Keratinocyte (primary cell): ENCODE measurements at regions not wholly inside any gene's neighbourhood (a gene's known extent, or its start where the extent isn't known, plus 50 kb on each side); places are given as distances from the start of the nearest gene placed in this dataset.

Source experiments
- DNase-seq: peaks from one replicate; pipeline ENCODE4 v3.0.0-alpha.2; 2011; ENCODE audit warnings: low read depth, missing footprints, low spot score
- FAIRE-seq: peaks from 2 replicates; lab custom pipeline; 2011; peaks lifted over from hg19 to GRCh38; lab: Jason Lieb, UNC
- H2AFZ ChIP-seq: 2 replicates; pipeline ENCODE4 v1.6.0; 2012; ENCODE audit warnings: low read length, control low read depth, inconsistent platforms; ENCODE audit not compliant: control insufficient read depth
- H3K27ac ChIP-seq: 2 replicates; pipeline ENCODE4 v1.5.1; 2011; ENCODE audit warnings: low read length; ENCODE audit not compliant: control insufficient read depth, insufficient read depth
- H3K27me3 ChIP-seq: 3 replicates; pipeline ENCODE4 v1.6.0; 2011; ENCODE audit warnings: low read length; ENCODE audit not compliant: control insufficient read depth, insufficient read depth; ENCODE audit errors: extremely low read depth
- H3K36me3 ChIP-seq, 2 experiments: 2 replicates in 1 of 2; 3 replicates in 1 of 2; pipeline ENCODE4 v1.5.1; 2011; ENCODE audit warnings: low read length in 2 of 2, mild to moderate bottlenecking in 1 of 2; ENCODE audit not compliant: control insufficient read depth in 2 of 2, insufficient read depth in 2 of 2; ENCODE audit errors: extremely low read depth in 1 of 2
- H3K4me1 ChIP-seq: 3 replicates; pipeline ENCODE4 v1.5.1; 2011; ENCODE audit warnings: low read length; ENCODE audit not compliant: control insufficient read depth, insufficient read depth; ENCODE audit errors: extremely low read depth
- H3K4me2 ChIP-seq: 3 replicates; pipeline ENCODE4 v1.6.0; 2011; ENCODE audit warnings: low read depth, low read length; ENCODE audit not compliant: control insufficient read depth, insufficient read depth; ENCODE audit errors: extremely low read depth
- H3K4me3 ChIP-seq, 3 experiments: fragments of 200-600 bp in 1 of 3; sonication (generic) in 1 of 3; 2 replicates in 2 of 3; 3 replicates in 1 of 3; pipeline ENCODE4 v1.5.1; 2011 to 2016; ENCODE audit warnings: low read length in 3 of 3, mild to moderate bottlenecking in 3 of 3, control low read depth in 2 of 3, inconsistent platforms in 1 of 3, low read depth in 1 of 3, mixed read lengths in 1 of 3, mixed run types in 1 of 3, moderate library complexity in 1 of 3; ENCODE audit not compliant: control insufficient read depth in 2 of 3, insufficient read depth in 2 of 3; ENCODE audit errors: extremely low read depth in 1 of 3
- H3K79me2 ChIP-seq: 2 replicates; pipeline ENCODE4 v1.6.0; 2012; ENCODE audit warnings: low read length; ENCODE audit not compliant: control insufficient read depth, insufficient read depth
- H3K9ac ChIP-seq: 3 replicates; pipeline ENCODE4 v1.6.0; 2011; ENCODE audit warnings: low read length; ENCODE audit not compliant: control insufficient read depth, insufficient read depth; ENCODE audit errors: extremely low read depth
- H3K9me1 ChIP-seq: 3 replicates; pipeline ENCODE4 v1.6.0; 2011; ENCODE audit warnings: low read length; ENCODE audit not compliant: control insufficient read depth, insufficient read depth; ENCODE audit errors: extremely low read depth
- H3K9me3 ChIP-seq: 2 replicates; pipeline ENCODE4 v1.5.1; 2012; ENCODE audit warnings: low read depth, low read length; ENCODE audit not compliant: control insufficient read depth
- H4K20me1 ChIP-seq: 3 replicates; pipeline ENCODE4 v1.6.0; 2011; ENCODE audit warnings: low read length; ENCODE audit not compliant: control insufficient read depth, insufficient read depth; ENCODE audit errors: extremely low read depth
- EZH2 ChIP-seq: IDR thresholded peaks from one replicate; pipeline ENCODE4 v1.6.1; 2012; ENCODE audit warnings: inconsistent platforms, mild to moderate bottlenecking, low read length, moderate library complexity
- dilution Hi-C: fragments of 300-500 bp; cut with MboI; formaldehyde crosslinking; loops from one replicate; pipeline ENCODE4 v1.7.0; 2020; ENCODE audit warnings: low sequenced_read_pairs; ENCODE audit not compliant: extremely low pct_ligation_motif_present
- TF ChIP-seq, protein P1 (sequence below), 3 experiments: IDR thresholded peaks in 1 of 3; conservative IDR thresholded peaks in 1 of 3; optimal IDR thresholded peaks in 1 of 3; 2 replicates in 2 of 3; 3 replicates in 1 of 3; pipeline versions ENCODE3 to v1.5.1; 2011; ENCODE audit warnings: low read length in 3 of 3, mild to moderate bottlenecking in 3 of 3, moderate library complexity in 2 of 3, control low read depth in 1 of 3, inconsistent platforms in 1 of 3; ENCODE audit not compliant: insufficient read depth in 2 of 3; ENCODE audit errors: extremely low read depth in 1 of 3

DNA sequence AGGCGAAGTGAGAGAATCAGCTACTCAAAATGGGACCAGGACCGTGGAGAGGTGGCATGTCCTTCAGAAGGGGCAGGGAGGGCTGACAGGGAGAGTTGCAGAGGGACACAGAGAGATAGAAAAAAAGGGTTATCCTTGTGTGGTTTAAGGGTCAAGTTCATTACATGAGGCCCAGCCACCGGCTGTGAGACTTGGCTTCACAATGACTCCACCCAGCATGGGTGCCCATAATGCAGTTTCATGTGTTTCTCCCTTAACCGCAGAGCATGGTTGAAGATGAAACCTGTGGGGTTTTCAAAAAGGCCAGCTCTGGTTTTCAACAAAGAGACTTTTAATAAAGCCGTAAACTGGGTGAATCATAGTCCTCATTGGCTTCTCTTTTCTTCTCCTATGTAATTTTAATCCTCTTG, 164.6 kb downstream of the KLF5 start:
- Histone ChIP-seq H3K79me2 (no peaks in the 10 kb centered on the region), H2AFZ (no peak overlapping the region), H3K4me2 (no peak overlapping the region), H3K36me3 (no peaks in the 10 kb centered on the region), H3K4me3 (no peak overlapping the region), H3K27ac (no peak overlapping the region), H4K20me1 (no peaks in the 10 kb centered on the region), H3K9ac (no peak overlapping the region), H3K9me1 (no peaks in the 10 kb centered on the region), H3K9me3 (no peaks in the 10 kb centered on the region), H3K27me3 (no peaks in the 10 kb centered on the region), H3K4me1 (no peaks in the 10 kb centered on the region)
- DNase-seq (no peak), FAIRE-seq (no peak)
- dilution Hi-C loops = no loop called here
- TF ChIP-seq, protein P1, sequence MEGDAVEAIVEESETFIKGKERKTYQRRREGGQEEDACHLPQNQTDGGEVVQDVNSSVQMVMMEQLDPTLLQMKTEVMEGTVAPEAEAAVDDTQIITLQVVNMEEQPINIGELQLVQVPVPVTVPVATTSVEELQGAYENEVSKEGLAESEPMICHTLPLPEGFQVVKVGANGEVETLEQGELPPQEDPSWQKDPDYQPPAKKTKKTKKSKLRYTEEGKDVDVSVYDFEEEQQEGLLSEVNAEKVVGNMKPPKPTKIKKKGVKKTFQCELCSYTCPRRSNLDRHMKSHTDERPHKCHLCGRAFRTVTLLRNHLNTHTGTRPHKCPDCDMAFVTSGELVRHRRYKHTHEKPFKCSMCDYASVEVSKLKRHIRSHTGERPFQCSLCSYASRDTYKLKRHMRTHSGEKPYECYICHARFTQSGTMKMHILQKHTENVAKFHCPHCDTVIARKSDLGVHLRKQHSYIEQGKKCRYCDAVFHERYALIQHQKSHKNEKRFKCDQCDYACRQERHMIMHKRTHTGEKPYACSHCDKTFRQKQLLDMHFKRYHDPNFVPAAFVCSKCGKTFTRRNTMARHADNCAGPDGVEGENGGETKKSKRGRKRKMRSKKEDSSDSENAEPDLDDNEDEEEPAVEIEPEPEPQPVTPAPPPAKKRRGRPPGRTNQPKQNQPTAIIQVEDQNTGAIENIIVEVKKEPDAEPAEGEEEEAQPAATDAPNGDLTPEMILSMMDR (optimal IDR thresholded peaks at IDR 0.05 in 1 of 3, IDR thresholded peaks at IDR 0.05 in 1 of 3, conservative IDR thresholded peaks at IDR 0.05 in 1 of 3; ENCODE audit: extremely low read depth in 1 of 3, insufficient read depth in 2 of 3, low read length in 3 of 3) = no peak
- TF ChIP-seq EZH2 = no peak

DNA sequence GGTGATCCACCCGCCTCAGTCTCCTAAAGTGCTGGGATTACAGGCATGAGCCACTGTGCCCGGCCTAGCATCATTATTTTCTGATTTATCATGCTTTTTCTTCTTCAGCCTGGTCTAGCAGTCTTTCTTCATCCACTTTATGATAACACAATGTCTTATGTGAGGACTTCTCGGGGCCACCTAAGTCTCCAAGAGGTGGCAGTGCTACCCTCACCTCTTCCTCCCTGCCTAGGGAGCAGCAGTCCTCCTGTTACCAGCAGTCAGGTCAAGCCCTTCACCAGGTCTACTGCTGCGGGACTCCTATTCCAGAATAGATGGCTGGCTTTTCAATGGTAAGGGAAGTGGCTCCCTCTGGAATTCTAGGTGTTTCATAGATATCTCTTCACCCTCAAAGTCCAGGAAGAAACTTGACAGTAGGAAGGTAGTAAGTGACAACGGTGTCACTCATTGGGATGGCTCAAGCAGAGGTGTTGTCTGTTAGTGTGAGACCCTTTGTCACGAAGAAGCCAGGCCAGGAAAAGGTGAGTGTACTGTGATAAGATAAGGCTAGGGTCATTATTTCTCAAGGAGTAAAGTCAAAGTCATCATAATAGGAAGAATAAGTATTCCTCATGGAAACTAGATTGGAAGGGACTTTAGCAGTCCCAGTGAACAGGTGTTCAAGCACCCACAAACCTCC, 164.0 kb downstream of the KLF5 start:
- no peaks in the 10 kb centered on the region for H3K9me1 ChIP-seq

More for the DNA sequence above, 164.0 kb downstream of the KLF5 start:
- TF ChIP-seq, protein P1 (optimal IDR thresholded peaks at IDR 0.05 in 1 of 3, IDR thresholded peaks at IDR 0.05 in 1 of 3, conservative IDR thresholded peaks at IDR 0.05 in 1 of 3; ENCODE audit: extremely low read depth in 1 of 3, insufficient read depth in 2 of 3, low read length in 3 of 3) = no peak
- no peak for TF ChIP-seq EZH2
- no peaks in the 10 kb centered on the region for H3K9me3 ChIP-seq
- no peak overlapping the region for H3K4me2 ChIP-seq
- H3K4me3 ChIP-seq = no peak overlapping the region
- dilution Hi-C loops = no loop called here
- no peaks in the 10 kb centered on the region for H3K4me1 ChIP-seq
- H3K9ac ChIP-seq = no peak overlapping the region
- no peaks in the 10 kb centered on the region for H3K79me2 ChIP-seq
- DNase-seq (no peak), FAIRE-seq (no peak)
- no peaks in the 10 kb centered on the region for H3K27me3 ChIP-seq
- no peaks in the 10 kb centered on the region for H4K20me1 ChIP-seq
- H2AFZ ChIP-seq = no peak overlapping the region
- H3K27ac ChIP-seq = no peak overlapping the region
- no peaks in the 10 kb centered on the region for H3K36me3 ChIP-seq
